H7 (cell line): ENCODE measurements at regions not wholly inside any gene's neighbourhood (a gene's known extent, or its start where the extent isn't known, plus 50 kb on each side); places are given as distances from the start of the nearest gene placed in this dataset.

Experiments used
- DNase-seq: peaks from one replicate; pipeline ENCODE4 v3.0.0; 2012
- H3K27me3 ChIP-seq: 2 replicates; pipeline ENCODE4 v1.6.0; 2011; ENCODE audit warnings: mild to moderate bottlenecking, low read length; ENCODE audit not compliant: control insufficient read depth, insufficient read depth
- H3K36me3 ChIP-seq: replicated peaks from 2 replicates; pipeline ENCODE4 v1.5.1; 2011; ENCODE audit warnings: low read length; ENCODE audit not compliant: control insufficient read depth, insufficient read depth
- H3K4me3 ChIP-seq: 2 replicates; pipeline ENCODE4 v1.5.1; 2011; ENCODE audit warnings: low read depth, mild to moderate bottlenecking, control low read depth, low read length, moderate library complexity; ENCODE audit not compliant: insufficient read depth

DNA sequence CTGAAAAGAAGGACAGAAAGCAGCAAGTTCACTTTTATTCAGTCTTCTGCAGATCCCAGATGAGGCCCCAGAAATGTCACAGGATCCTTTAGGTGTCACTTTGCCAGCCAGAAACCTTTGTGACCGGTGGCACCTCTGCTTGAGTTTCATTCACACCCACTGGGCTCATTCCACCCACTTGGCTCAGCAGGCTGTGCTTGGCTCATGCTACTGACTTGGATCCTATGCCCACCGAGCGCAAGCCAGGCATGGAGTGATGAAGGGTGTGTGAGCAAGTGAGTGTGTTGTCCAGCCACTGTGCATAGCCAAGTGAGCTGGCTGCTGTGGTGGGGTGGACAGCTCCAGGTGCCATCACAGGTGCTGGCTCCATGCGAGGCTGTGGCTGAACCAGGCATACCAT lies 357.0 kb upstream of the GULP1 start:
- H3K27me3 ChIP-seq, result no peaks in the 10 kb centered on the region

DNA sequence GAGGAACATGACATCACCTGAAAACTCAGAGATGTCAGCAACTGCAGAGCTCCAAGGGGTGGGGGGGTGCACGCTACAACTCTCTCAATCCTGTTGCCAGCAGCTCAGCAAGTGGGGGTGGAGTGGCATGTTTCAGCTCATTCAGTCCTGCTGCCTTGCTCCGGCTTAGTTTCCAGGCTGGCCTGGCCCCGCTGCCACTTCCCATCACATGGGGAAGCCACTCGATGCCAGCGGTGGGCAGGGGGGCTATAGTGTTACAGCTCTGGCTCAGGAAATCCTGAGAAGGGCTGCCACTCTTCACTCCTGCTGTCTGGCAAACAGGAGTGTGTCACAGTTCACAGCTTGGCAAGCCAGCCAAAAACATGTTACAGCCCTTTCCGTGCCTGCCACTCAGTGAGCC lies 356.5 kb upstream of the GULP1 start:
- H3K36me3 ChIP-seq, result no peaks in the 10 kb centered on the region
- DNase-seq, result no peak

More for the DNA sequence above, 357.0 kb upstream of the GULP1 start:
- no peak overlapping the region for H3K4me3 ChIP-seq
- H3K36me3 ChIP-seq, result no peaks in the 10 kb centered on the region
- DNase-seq, result no peak

GRCh38 chr2:187936228-187936627 lies 355.4 kb upstream of the GULP1 start:
- DNase-seq, result no peak
- H3K27me3 ChIP-seq, result no peaks in the 10 kb centered on the region
- H3K36me3 ChIP-seq, result no peaks in the 10 kb centered on the region
- no peak overlapping the region for H3K4me3 ChIP-seq

More for the DNA sequence above, 356.5 kb upstream of the GULP1 start:
- no peak overlapping the region for H3K4me3 ChIP-seq
- H3K27me3 ChIP-seq, result no peaks in the 10 kb centered on the region

GRCh38 chr2:187939180-187939579 lies 352.5 kb upstream of the GULP1 start:
- DNase-seq, result no peak

GRCh38 chr2:187942876-187943275 lies 348.8 kb upstream of the GULP1 start:
- no peaks in the 10 kb centered on the region for H3K27me3 ChIP-seq
- no peak overlapping the region for H3K4me3 ChIP-seq
- no peak for DNase-seq
- no peaks in the 10 kb centered on the region for H3K36me3 ChIP-seq

More at GRCh38 chr2:187939180-187939579, 352.5 kb upstream of the GULP1 start:
- H3K4me3 ChIP-seq, result no peak overlapping the region
- no peaks in the 10 kb centered on the region for H3K36me3 ChIP-seq
- H3K27me3 ChIP-seq, result no peaks in the 10 kb centered on the region

- no peak for DNase-seq
- Histone ChIP-seq H3K36me3 (no peaks in the 10 kb centered on the region), H3K27me3 (no peaks in the 10 kb centered on the region), H3K4me3 (no peak overlapping the region)
Measured at GRCh38 chr2:187943772-187944369, 347.8 kb upstream of the GULP1 start.

DNA sequence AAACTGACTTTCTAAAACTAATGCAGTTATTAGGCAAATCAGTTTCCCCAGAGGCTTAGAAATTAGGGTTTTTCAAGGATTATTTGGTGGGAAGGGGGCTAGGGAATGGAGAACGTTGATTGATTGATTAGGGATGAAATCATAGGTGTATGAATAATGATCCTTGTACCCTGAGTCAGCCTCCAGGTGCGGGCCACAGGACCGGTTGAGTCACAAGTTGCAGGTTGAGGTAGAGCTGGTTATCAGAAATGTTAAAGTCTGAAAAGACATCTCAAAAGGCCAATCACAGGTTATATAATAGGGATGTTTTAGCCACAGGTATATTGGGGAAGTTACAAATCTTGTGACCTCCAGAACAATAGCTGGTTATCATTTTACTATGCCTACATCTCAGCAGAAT lies 341.8 kb upstream of the GULP1 start:
- Histone ChIP-seq H3K27me3 (no peaks in the 10 kb centered on the region), H3K36me3 (no peaks in the 10 kb centered on the region), H3K4me3 (no peak overlapping the region)
- DNase-seq, result no peak

DNA sequence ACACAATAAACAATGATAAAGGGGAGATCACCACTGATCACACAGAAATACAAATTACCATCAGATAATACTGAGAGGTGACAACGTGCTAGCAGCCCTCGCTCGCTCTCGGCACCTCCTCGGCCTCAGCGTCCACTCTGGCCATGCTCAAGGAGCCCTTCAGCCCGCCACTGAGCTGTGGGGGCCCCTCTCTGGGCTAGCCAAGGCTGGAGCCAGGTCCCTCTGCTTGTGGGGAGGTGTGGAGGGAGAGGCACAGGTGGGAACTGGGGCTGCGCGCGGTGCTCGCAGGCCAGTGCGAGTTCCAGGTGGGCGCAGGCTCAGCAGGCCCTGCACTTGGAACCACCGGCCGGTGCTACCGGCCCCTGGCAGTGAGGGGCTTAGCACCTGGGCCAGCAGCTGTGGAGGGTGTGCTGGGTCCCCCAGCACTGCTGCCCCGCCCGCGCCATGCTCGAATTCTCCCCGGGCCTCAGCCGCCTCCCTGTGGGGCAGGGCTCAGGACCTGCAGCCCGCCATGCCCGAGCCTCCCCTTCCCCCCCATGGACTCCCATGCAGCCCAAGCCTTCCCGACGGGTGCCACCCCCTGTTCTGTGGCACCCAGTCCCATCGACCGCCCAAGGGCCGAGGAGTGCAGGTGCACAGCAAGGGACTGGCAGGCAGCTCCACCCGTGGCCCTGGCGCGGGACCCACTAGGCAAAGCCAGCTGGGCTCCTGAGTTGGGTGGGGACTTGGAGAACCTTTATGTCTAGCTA lies 340.0 kb upstream of the GULP1 start:
- no peaks in the 10 kb centered on the region for H3K27me3 ChIP-seq
- DNase-seq, result no peak

DNA sequence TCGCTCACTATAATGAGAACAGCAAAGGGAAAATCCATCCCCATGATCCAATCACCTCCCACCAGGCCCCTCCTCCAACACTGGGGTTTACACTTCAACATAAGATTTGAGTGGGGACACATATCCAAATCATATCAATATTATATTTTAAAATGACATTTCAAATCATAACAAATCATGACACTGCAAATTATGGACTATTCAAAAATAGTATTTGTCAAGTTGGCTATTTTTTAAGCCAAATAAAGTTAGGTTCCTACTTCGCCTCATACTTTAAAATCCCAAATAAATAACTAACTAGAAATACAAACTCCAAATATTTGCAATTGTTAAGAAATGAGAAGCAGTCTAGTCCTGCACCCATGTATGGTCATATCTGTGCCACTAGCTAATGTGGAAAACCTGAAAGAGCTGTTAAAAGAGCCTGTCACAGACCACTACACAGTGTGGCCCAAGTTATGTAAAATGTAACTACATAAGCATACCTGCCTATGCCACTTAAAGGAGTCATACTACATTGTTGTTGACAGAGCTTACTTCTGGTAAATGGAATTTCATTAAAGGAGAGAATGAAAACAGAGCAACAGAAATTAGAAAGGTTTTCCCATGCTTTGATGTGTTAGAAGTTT lies 334.7 kb upstream of the GULP1 start:
- H3K27me3 ChIP-seq, result no peaks in the 10 kb centered on the region
- H3K36me3 ChIP-seq, result no peaks in the 10 kb centered on the region
- H3K4me3 ChIP-seq, result no peak overlapping the region
- DNase-seq, result no peak

More for the DNA sequence above, 340.0 kb upstream of the GULP1 start:
- no peaks in the 10 kb centered on the region for H3K36me3 ChIP-seq
- no peak overlapping the region for H3K4me3 ChIP-seq

DNA sequence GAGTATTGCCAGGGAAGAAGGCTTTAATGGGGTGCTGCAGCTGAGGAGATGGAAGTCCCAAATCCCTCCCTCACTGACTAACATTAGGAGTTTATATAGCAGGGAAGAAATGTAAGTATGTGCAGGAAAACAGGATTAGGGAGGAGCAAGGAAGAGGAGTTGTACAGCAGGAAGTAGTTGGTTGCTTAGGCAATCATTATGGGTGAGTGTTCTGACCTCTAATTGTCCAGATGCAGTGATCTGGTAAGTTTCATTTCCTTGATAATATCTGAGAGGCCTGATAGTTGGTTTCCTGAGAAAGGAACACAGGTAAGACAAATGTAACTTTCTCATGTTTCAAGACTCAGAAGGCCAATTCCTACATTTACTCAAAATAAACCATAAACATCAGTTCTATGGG lies 331.9 kb upstream of the GULP1 start:
- DNase-seq, result no peak
- Histone ChIP-seq H3K4me3 (no peak overlapping the region), H3K27me3 (no peaks in the 10 kb centered on the region), H3K36me3 (no peaks in the 10 kb centered on the region)

GRCh38 chr2:187962538-187962937 lies 329.1 kb upstream of the GULP1 start:
- Histone ChIP-seq H3K27me3 (no peaks in the 10 kb centered on the region), H3K4me3 (no peak overlapping the region), H3K36me3 (no peaks in the 10 kb centered on the region)
- DNase-seq, result no peak

DNA sequence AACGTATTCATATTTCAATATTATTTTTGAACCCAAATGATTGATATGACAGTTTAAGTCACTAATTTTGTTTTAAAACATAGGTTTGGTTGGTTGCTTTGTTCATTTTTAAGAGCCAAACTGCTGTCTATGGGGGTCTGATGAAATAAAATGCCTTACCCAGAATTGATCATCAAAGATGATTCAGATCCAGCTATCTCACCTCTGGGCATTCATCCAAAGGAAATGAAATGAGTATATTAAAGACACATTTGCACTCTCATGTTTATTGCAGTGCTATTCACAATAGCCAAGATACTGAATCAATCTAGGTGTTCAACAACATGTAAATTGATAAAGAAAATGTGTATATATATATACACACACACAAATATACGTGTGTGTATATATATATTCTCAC lies 326.9 kb upstream of the GULP1 start:
- Histone ChIP-seq H3K27me3 (no peaks in the 10 kb centered on the region), H3K36me3 (no peaks in the 10 kb centered on the region), H3K4me3 (no peak overlapping the region)
- DNase-seq, result no peak

- DNase-seq, result no peak
- Histone ChIP-seq H3K27me3 (no peaks in the 10 kb centered on the region), H3K4me3 (no peak overlapping the region), H3K36me3 (no peaks in the 10 kb centered on the region)
Measured at GRCh38 chr2:187966924-187967323, 324.8 kb upstream of the GULP1 start.

- no peak for DNase-seq
Measured at GRCh38 chr2:187971893-187972292, 319.8 kb upstream of the GULP1 start.

More at GRCh38 chr2:187971893-187972292, 319.8 kb upstream of the GULP1 start:
- Histone ChIP-seq H3K27me3 (no peaks in the 10 kb centered on the region), H3K36me3 (no peaks in the 10 kb centered on the region), H3K4me3 (no peak overlapping the region)
